PC-9 (cell line): ENCODE measurements at regions not wholly inside any gene's neighbourhood (a gene's known extent, or its start where the extent isn't known, plus 50 kb on each side); places are given as distances from the start of the nearest gene placed in this dataset.

ENCODE experiments used
- BruUV-seq: library from RNA; stranded (reverse); fragments of 400-500 nt; replicated peaks from 2 replicates; lab custom pipeline; 2021; lab: Mats Ljungman, UMichigan
- CTCF ChIA-PET: fragments of 300-600 bp; sonication (Branson Sonifier 250); formaldehyde crosslinking; loops from one replicate; lab custom pipeline; 2022; ENCODE audit warnings: antibody characterized with exemption; lab: Charles Lee
- POLR2A ChIA-PET: fragments of 300-600 bp; sonication (Branson Sonifier 250); formaldehyde crosslinking; loops from one replicate; lab custom pipeline; 2022; ENCODE audit warnings: antibody characterized with exemption; ENCODE audit not compliant: unreplicated experiment; lab: Charles Lee
- DNase-seq, 2 experiments: peaks; one replicate each; pipeline versions ENCODE4 v3.0.0 to v3.0.0-alpha.2; 2015 to 2022; ENCODE audit warnings: mixed read lengths in 1 of 2
- H2AFZ ChIP-seq: fragments of 200-600 bp; sonication (generic); 2 replicates; pipeline ENCODE4 v1.8.1; 2017; ENCODE audit warnings: antibody characterized with exemption
- H3F3A ChIP-seq: fragments of 200-600 bp; sonication (generic); 2 replicates; pipeline ENCODE4 v1.8.1; 2017; ENCODE audit warnings: antibody characterized with exemption, mild to moderate bottlenecking, low read depth; ENCODE audit not compliant: insufficient read depth
- H3K27ac ChIP-seq: fragments of 200-600 bp; sonication (generic); 2 replicates; pipeline ENCODE4 v1.6.1; 2016; ENCODE audit warnings: mixed run types
- H3K27me3 ChIP-seq: fragments of 200-600 bp; sonication (generic); 2 replicates; pipeline ENCODE4 v1.6.1; 2016; ENCODE audit warnings: low read depth, mixed run types; ENCODE audit not compliant: insufficient read depth
- H3K36me3 ChIP-seq: fragments of 200-600 bp; sonication (generic); 2 replicates; pipeline ENCODE4 v1.6.1; 2016; ENCODE audit warnings: low read depth, mixed run types
- H3K4me1 ChIP-seq: fragments of 200-600 bp; sonication (generic); replicated peaks from 2 replicates; pipeline ENCODE4 v1.6.1; 2016; ENCODE audit warnings: mixed run types; ENCODE audit not compliant: insufficient read depth
- H3K4me2 ChIP-seq: fragments of 200-600 bp; sonication (generic); 2 replicates; pipeline ENCODE4 v1.6.1; 2017; ENCODE audit warnings: mixed run types
- H3K4me3 ChIP-seq: fragments of 200-600 bp; sonication (generic); 2 replicates; pipeline ENCODE4 v1.6.1; 2016; ENCODE audit warnings: mixed run types
- H3K79me2 ChIP-seq: fragments of 200-600 bp; sonication (generic); 2 replicates; pipeline ENCODE4 v1.6.1; 2017; ENCODE audit warnings: low read depth, mixed run types
- H3K9me2 ChIP-seq: fragments of 200-600 bp; sonication (generic); 2 replicates; pipeline ENCODE4 v1.8.1; 2017; ENCODE audit warnings: mild to moderate bottlenecking; ENCODE audit not compliant: insufficient read depth
- H3K9me3 ChIP-seq: fragments of 200-600 bp; sonication (generic); 2 replicates; pipeline ENCODE4 v1.8.1; 2016; ENCODE audit warnings: low read depth; ENCODE audit not compliant: insufficient read depth
- H4K20me1 ChIP-seq: fragments of 200-600 bp; sonication (generic); 2 replicates; pipeline ENCODE4 v1.8.1; 2017; ENCODE audit not compliant: insufficient read depth
- CTCF ChIP-seq: fragments of 200-600 bp; sonication (generic); conservative IDR thresholded peaks from 2 replicates; pipeline ENCODE4 v1.6.1; 2017; ENCODE audit warnings: mixed run types, antibody characterized with exemption, mild to moderate bottlenecking, moderate library complexity
- EZH2 ChIP-seq: fragments of 200-600 bp; sonication (generic); IDR thresholded peaks from 2 replicates; pipeline ENCODE4 v1.8.0; 2017; ENCODE audit warnings: antibody characterized with exemption, low read depth
- intact Hi-C: fragments of 100-400 bp; cut with micrococcal nuclease; formaldehyde crosslinking; loops from one replicate; pipeline ENCODE4 v1.10.0; 2022; ENCODE audit not compliant: unreplicated experiment

DNA sequence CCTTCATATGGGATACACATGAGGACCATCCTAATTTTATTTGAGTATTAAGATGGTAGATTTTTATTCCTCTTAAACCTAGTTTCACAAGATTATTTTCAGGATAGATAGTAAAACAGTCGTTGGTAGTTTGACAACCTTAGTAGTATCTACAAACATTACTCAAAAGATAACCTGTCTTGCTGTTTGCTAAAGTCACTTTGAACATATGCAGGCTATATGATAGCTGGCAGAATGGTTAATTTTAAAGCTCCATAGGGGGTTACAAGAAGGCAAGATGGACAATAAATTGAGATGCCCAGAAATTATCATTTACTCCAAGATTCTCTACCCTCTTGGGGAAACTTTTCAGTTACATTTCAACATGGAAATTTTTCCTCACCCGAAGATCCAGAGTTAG lies 525.7 kb downstream of the SOX5 start:
- Histone ChIP-seq H3K27me3 (no peaks in the 10 kb centered on the region; the same call in 1 of the 2 replicates), H3K79me2 (no peaks in the 10 kb centered on the region), H3K9me3 (no peaks in the 10 kb centered on the region), H3K36me3 (no peaks in the 10 kb centered on the region), H4K20me1 (no peaks in the 10 kb centered on the region), H3K4me1 (no peaks in the 10 kb centered on the region), H3K27ac (no peak overlapping the region), H2AFZ (no peak overlapping the region), H3K9me2 (no peaks in the 10 kb centered on the region), H3K4me2 (no peak overlapping the region), H3F3A (no peaks in the 10 kb centered on the region), H3K4me3 (no peak overlapping the region)
- no peak for TF ChIP-seq EZH2
- no peak for TF ChIP-seq CTCF
- POLR2A ChIA-PET = no interaction called here
- CTCF ChIA-PET = no interaction called here
- no peak for DNase-seq
- BruUV-seq = no TSS peak
- intact Hi-C loops = no loop called here

DNA sequence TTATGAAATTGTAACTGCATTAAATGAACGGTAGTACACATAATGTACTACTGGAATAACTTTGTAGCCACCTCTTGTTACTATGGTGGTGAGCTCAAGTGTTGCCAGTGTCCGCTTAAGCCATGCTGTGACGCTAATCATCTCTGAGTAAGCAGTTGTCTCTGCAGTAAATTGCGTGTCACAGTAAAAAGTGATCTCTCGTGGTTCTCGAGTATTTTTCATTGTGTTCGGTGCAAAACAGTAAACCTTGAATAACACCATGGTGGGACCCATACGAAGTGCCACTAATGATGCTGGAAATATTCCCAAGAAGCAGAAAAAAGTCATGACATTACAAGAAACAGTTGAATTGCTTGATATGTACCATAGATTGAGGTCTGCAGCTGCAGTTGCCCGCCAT lies 524.8 kb downstream of the SOX5 start:
- Histone ChIP-seq H3K9me3 (no peaks in the 10 kb centered on the region), H3K4me1 (no peaks in the 10 kb centered on the region), H3F3A (no peaks in the 10 kb centered on the region), H4K20me1 (no peaks in the 10 kb centered on the region), H3K79me2 (no peaks in the 10 kb centered on the region), H3K27me3 (no peaks in the 10 kb centered on the region; the same call in 1 of the 2 replicates), H2AFZ (no peak overlapping the region), H3K4me2 (no peak overlapping the region), H3K4me3 (no peak overlapping the region), H3K27ac (no peak overlapping the region), H3K36me3 (no peaks in the 10 kb centered on the region), H3K9me2 (no peaks in the 10 kb centered on the region)
- TF ChIP-seq CTCF (no peak), EZH2 (no peak)
- intact Hi-C loops = no loop called here
- BruUV-seq = no TSS peak
- POLR2A ChIA-PET = no interaction called here
- CTCF ChIA-PET = no interaction called here
- no peak for DNase-seq

DNA sequence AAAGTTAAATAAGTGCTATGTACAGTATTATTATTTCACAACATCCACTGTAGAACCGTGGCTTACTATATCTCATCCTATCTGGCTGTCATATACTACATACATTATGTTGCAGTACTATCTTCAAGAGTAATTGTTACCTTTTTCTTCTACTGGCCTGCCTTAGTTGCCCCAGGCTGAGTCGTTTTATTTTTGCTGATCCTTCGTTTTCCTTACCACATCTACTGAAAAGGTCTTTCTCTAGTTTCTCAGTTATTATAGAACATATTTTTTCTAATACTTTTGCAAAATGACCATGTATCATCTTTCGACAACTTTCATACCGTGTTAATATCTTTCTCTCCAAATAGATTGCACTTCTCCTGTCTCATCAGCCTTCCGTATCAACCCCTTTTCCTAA lies 523.1 kb downstream of the SOX5 start:
- no peaks in the 10 kb centered on the region; the same call in 1 of the 2 replicates for H3K27me3 ChIP-seq
- ChIA-PET CTCF (no interaction called here), POLR2A (no interaction called here)
- no peak overlapping the region for H3K4me2 ChIP-seq
- no peaks in the 10 kb centered on the region for H3K9me2 ChIP-seq
- BruUV-seq = no TSS peak
- H3K36me3 ChIP-seq = no peaks in the 10 kb centered on the region
- no peaks in the 10 kb centered on the region for H3K9me3 ChIP-seq
- H2AFZ ChIP-seq = no peak overlapping the region
- intact Hi-C loops = no loop called here
- no peaks in the 10 kb centered on the region for H3K79me2 ChIP-seq
- no peaks in the 10 kb centered on the region for H3F3A ChIP-seq
- DNase-seq = no peak
- H3K4me3 ChIP-seq = no peak overlapping the region
- H3K27ac ChIP-seq = no peak overlapping the region
- H3K4me1 ChIP-seq = no peaks in the 10 kb centered on the region
- no peaks in the 10 kb centered on the region for H4K20me1 ChIP-seq
- no peak for TF ChIP-seq EZH2
- no peak for TF ChIP-seq CTCF
